ENCODE measurements at regions not wholly inside any gene's neighbourhood (a gene's known extent, or its start where the extent isn't known, plus 50 kb on each side); places are given as distances from the start of the nearest gene placed in this dataset.
A peak's percentile ranks its signal among the peaks of the same experiment; 100 is the strongest.

- no peaks in the 10 kb centered on the region for H3K36me3 ChIP-seq
- no peaks in the 10 kb centered on the region for H3K4me1 ChIP-seq
- H3K4me3 ChIP-seq, result no peak overlapping the region
- no peaks in the 10 kb centered on the region for H3K9me3 ChIP-seq
- H3K27me3 ChIP-seq, result no peaks in the 10 kb centered on the region
- no peak for DNase-seq (ENCODE audit: low spot score)
- TF ChIP-seq CTCF (IDR thresholded peaks at IDR 0.05), result no peak
- no peak overlapping the region for H3K27ac ChIP-seq
Measured at GRCh38 chr5:37999593-37999992, 159.8 kb upstream of the GDNF start.

DNA sequence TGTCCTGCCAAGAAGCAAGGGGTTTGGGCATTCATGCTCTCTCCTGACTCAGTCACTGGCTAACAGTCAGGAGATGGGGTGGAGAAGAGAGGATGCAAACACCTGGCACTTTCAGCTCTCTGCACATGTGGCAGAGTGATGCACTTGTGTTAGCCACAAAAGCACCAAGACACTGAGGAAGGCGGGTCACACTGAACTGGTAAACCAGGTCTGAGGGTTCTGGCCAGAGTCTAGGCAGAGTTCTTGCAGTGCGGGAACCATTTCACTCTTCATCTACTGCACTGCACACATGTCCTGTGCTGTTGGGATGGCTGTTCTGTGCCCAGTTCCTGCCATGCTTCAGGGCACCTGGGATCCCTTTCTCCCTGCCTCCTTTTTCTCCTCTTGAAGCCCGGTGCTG lies 157.1 kb upstream of the GDNF start:
- no peaks in the 10 kb centered on the region for H3K9me3 ChIP-seq
- no peak overlapping the region for H3K4me3 ChIP-seq
- TF ChIP-seq CTCF (IDR thresholded peaks at IDR 0.05), result no peak
- no peak overlapping the region for H3K27ac ChIP-seq
- no peaks in the 10 kb centered on the region for H3K36me3 ChIP-seq
- H3K4me1 ChIP-seq, result no peaks in the 10 kb centered on the region
- no peak for DNase-seq (ENCODE audit: low spot score)
- no peaks in the 10 kb centered on the region for H3K27me3 ChIP-seq

DNA sequence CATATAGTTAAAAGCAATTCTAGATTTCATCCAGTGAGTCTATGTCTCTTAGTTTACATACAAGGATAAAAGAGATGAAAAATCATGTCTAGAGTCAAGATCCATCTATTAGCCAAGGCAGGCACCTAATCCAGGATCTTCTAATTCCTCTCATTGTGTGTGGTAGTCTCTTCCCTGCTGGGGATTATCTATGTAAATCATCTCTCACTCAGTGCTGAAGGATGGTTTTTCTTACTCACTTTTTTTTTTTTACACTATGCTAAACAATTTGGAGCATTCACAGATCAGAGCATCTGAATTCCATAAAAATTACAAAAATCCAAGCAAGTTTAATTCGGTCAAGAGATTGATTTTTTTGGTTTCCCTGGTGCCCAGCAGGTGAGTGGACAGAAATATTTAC lies 154.9 kb upstream of the GDNF start:
- no peak overlapping the region for H3K4me3 ChIP-seq
- H3K27ac ChIP-seq, result no peak overlapping the region
- H3K36me3 ChIP-seq, result no peaks in the 10 kb centered on the region
- H3K27me3 ChIP-seq, result no peaks in the 10 kb centered on the region
- no peak for DNase-seq (ENCODE audit: low spot score)
- H3K4me1 ChIP-seq, result peaks cover 0 to 10% of the 10 kb centered on the region in 2 donors
- no peaks in the 10 kb centered on the region for H3K9me3 ChIP-seq
- TF ChIP-seq CTCF (IDR thresholded peaks at IDR 0.05), result no peak

DNA sequence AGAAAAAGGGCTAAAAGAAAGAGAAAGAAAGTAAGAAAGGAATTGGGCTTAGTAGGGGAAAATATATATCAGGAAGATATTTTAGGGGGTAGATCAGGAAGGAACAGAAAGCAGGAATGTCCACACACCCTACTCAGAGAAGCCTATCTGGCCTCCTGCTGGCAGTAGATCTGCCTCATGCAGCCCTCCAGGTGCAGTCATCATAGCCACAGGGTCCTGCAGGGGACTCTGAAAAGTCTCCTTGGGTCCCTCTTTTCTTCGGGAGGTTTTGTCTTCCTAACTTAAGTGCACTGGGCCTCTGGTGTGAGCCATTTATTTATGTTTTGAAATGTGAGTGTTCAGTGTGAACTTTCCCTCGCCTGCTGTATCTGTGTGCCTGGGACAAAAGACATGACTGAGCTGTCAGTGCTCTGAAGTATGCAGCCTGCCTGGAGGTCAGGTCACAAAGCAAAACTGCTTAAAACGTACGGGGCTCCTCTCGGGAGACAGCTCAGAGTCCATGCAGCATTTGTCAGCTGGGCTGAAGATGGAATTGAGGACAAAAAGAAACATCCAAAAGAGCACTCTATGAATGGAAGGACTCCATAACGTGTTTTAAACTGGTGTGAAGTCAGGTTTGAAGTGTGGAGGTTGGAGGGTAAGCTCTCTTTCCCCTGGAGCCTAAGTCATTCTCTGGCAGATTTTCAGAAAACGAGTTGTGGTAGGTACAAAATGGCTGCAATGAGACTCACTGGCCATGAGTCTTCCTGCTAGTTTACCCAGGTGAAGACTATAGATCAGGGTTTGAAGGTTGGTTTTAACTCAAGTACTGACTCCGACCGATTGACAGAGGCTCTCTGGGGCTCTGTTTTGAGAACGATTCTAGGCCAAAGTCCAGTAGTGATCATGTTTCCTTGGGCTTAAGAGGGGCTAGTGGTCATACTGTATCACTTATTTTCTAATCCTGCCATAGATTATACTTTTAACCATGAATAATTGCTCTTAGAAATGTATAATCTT lies 151.8 kb upstream of the GDNF start:
- Histone ChIP-seq H3K4me3 (no peak overlapping the region), H3K27ac (peak overlapping the region in 1 of 2 donors; percentile 45), H3K9me3 (no peaks in the 10 kb centered on the region), H3K4me1 (peaks cover 0 to 14% of the 10 kb centered on the region in 2 donors), H3K27me3 (no peaks in the 10 kb centered on the region), H3K36me3 (no peaks in the 10 kb centered on the region)
- DNase-seq (ENCODE audit: low spot score), result no peak
- no peak for TF ChIP-seq CTCF (IDR thresholded peaks at IDR 0.05)

- Histone ChIP-seq H3K9me3 (no peaks in the 10 kb centered on the region), H3K27me3 (no peaks in the 10 kb centered on the region), H3K4me1 (peaks cover 0 to 14% of the 10 kb centered on the region in 2 donors), H3K4me3 (no peak overlapping the region), H3K36me3 (no peaks in the 10 kb centered on the region), H3K27ac (no peak overlapping the region)
- no peak for DNase-seq (ENCODE audit: low spot score)
- no peak for TF ChIP-seq CTCF (IDR thresholded peaks at IDR 0.05)
Measured at GRCh38 chr5:37989884-37990283, 150.0 kb upstream of the GDNF start.

Measured in right atrium auricular region (tissue), 2 donors.